NCI-H146 treated with DMSO at 0.1 percent for 48 hours (cell line): ENCODE measurements at regions not wholly inside any gene's neighbourhood (a gene's known extent, or its start where the extent isn't known, plus 50 kb on each side); places are given as distances from the start of the nearest gene placed in this dataset.

Experiments used
- DNase-seq: peaks from one replicate; lab custom pipeline; 2025; ENCODE audit not compliant: unreplicated experiment; lab: John Stamatoyannopoulos, UW

GRCh38 chr2:118668431-118669424 lies 178.7 kb downstream of the EN1 start:
- DNase-seq, result no peak

GRCh38 chr2:118667964-118668363 lies 179.5 kb downstream of the EN1 start:
- no peak for DNase-seq

GRCh38 chr2:118667348-118667747 lies 180.1 kb downstream of the EN1 start:
- no peak for DNase-seq

- no peak for DNase-seq
Observed at GRCh38 chr2:118665784-118666529, 181.5 kb downstream of the EN1 start.

DNA sequence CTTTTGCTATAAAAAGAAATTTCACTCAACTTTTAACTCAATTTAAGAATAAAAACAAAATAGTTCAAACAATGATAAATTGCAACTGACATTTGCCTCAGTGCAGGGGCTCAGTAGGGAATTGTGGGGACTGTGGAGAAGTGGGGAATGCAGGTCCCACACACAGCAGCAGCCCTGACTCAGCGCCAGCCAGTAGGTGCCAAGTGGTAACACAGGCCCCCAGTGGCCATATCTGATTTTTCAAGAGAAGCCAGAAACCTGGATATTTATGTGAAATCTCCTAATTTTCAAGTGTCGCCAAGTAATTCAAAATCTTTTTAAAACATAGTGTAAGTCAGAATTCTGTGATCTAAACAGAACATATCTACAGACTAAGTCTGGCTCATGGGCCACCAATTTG lies 186.3 kb downstream of the EN1 start:
- DNase-seq, result no peak

DNA sequence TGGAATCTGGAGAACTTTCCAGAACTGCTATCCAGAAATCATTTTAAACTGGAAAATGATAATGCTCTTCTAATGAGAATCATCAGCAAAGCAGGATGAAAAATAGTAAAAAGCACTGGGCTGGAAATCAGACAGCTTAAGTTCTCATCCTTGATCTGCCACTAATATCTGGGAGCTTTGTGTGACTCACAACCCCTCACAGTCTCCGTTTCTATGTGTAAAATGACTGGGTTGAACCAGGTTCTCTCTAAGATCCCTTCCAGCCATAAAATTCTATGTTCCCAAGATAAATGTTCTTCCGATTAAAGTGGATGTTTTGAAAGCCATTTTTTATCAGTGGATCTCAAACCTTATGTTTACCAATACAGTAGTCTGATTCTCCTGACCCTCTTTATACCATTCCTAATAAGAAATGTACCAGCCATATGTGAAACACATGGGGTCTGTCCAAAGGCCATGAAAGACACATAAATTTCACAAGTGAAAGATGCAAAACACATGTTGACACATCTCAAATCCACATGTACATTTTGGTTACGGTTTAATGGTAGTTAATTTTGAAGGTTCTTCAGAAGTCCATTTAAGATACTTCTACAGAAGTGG lies 188.8 kb downstream of the EN1 start:
- no peak for DNase-seq

- no peak for DNase-seq
Observed at GRCh38 chr2:118657466-118657865, 190.0 kb downstream of the EN1 start.

- DNase-seq, result no peak
Observed at GRCh38 chr2:118654945-118655344, 192.5 kb downstream of the EN1 start.

- DNase-seq, result no peak
Observed at GRCh38 chr2:118650327-118650726, 197.1 kb downstream of the EN1 start.

- no peak for DNase-seq
Observed at GRCh38 chr2:118645876-118646275, 201.6 kb downstream of the EN1 start.

DNA sequence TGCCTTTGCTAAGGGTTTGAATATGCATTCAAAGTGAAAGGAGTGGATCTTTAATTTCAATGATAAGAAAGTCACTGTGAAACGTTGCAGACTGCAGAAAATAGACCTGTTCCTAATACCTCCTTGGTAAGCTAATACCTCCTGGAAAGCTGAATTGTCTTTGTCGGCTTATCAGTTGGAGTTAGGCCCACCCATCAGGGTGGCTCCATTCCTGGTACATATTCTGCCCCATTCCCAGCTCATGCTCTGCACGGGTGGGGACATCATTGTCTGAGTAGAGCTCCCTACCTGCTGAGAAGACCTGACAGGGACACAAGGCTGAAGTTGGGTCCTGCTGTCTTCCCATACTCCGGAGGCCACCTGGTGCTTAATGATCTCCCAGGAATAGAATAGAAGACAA lies 203.3 kb downstream of the EN1 start:
- DNase-seq, result no peak

GRCh38 chr2:118643294-118643693 lies 204.2 kb downstream of the EN1 start:
- DNase-seq, result no peak

GRCh38 chr2:118642501-118642900 lies 204.9 kb downstream of the EN1 start:
- DNase-seq, result no peak

DNA sequence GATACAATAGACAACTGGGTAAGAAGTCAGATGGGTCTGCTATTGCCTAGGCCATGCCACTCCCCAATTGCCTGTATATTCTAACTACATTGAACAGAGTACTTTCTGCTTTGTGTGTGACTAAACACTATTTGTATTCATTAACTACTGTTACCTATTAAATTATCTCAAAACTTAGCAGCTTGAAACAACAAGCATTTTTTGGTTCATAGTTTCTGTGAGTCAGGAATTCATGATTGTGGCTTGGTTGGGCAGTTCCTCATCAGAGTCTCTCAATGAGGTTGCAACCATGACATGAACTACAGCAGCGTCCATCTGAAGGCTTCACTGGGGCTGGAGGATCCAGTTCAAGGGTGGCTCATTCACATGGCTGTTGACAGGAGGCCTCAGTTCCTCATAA lies 205.7 kb downstream of the EN1 start:
- no peak for DNase-seq

DNA sequence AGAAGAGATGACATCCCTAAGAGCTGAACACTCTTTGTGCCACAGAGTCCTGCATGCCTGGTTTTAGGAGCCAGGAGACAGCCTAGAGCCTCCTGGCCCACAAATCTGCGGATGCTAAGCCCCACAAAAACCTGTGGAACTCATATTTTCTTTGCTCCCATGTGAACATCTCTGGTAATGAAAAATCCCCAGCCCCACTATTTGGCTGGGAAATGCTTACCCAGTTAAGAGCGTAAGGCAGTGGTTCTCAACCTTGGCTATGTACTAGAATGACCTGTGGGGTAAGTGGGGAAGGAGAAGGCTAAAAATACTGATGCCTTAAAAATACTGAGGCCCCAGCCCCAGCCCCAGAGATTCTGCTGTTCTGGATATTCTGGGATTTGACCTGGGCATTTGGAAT lies 208.1 kb downstream of the EN1 start:
- no peak for DNase-seq

GRCh38 chr2:118638453-118638852 lies 209.0 kb downstream of the EN1 start:
- no peak for DNase-seq

GRCh38 chr2:118635891-118636290 lies 211.6 kb downstream of the EN1 start:
- no peak for DNase-seq

- DNase-seq, result no peak
Observed at GRCh38 chr2:118634876-118635275, 212.6 kb downstream of the EN1 start.

- no peak for DNase-seq
Observed at GRCh38 chr2:118633371-118634018, 214.0 kb downstream of the EN1 start.

DNA sequence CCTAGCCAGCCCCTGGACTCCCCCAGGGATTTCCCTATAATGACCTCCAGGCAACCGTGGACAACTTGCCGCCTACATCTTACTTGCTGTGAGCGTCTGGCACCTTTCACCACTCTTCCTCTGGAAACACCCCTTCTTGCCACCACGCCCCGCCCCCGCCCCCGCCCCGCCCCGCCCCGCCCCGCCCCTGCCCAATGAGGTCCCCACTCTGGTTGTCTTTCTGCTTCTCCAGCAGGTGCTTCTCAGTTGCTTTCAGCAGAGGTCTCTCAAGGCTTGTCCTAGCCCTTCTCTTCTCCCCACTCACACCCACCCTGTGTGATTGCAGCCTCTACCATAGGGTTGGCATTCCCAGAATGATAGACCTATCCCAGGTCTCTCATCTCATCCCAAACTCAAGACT lies 214.5 kb downstream of the EN1 start:
- no peak for DNase-seq

GRCh38 chr2:118627156-118627555 lies 220.3 kb downstream of the EN1 start:
- no peak for DNase-seq
